ENCODE measurements at regions not wholly inside any gene's neighbourhood (a gene's known extent, or its start where the extent isn't known, plus 50 kb on each side); places are given as distances from the start of the nearest gene placed in this dataset.

- ATAC-seq (ENCODE audit: low read depth) (no peak), DNase-seq (no peak)
- Histone ChIP-seq H2AFZ (ENCODE audit: insufficient read depth, low read depth, low read length, poor library complexity, severe bottlenecking) (no peak overlapping the region), H3K36me3 (replicated peaks in 1 of 2; ENCODE audit: control extremely low read depth in 1 of 2, control insufficient read depth in 1 of 2, extremely low read depth in 1 of 2, insufficient read depth in 2 of 2, low read length in 1 of 2) (no peaks in the 10 kb centered on the region), H3K4me2 (replicated peaks; ENCODE audit: low read depth, low read length, poor library complexity, severe bottlenecking) (no peak overlapping the region), H3K9me3 (ENCODE audit: control extremely low read depth in 1 of 3, control insufficient read depth in 2 of 3, insufficient read depth in 1 of 3, low read length in 2 of 3) (peaks cover 0 to 3% (median 0%) of the 10 kb centered on the region in 3 donors), H3K9ac (ENCODE audit: low read length) (no peak overlapping the region), H4K20me1 (ENCODE audit: control insufficient read depth, insufficient read depth, low read length, poor library complexity, severe bottlenecking) (no peaks in the 10 kb centered on the region), H3K27me3 (replicated peaks in 1 of 4; ENCODE audit: control extremely low read depth in 1 of 4, control insufficient read depth in 3 of 4, insufficient read depth in 4 of 4, low read length in 3 of 4) (peaks cover 0 to 4% (median 0%) of the 10 kb centered on the region in 4 experiments), H3K79me2 (ENCODE audit: control insufficient read depth, insufficient read depth, low read length) (no peaks in the 10 kb centered on the region), H3K4me3 (ENCODE audit: control extremely low read depth in 1 of 5, extremely low read depth in 1 of 5, insufficient read depth in 1 of 5, low read depth in 2 of 5, low read length in 4 of 5) (no peak overlapping the region), H3K27ac (ENCODE audit: low read length in 2 of 2) (no peak overlapping the region), H3K4me1 (ENCODE audit: control insufficient read depth in 2 of 2, insufficient read depth in 2 of 2, low read length in 2 of 2) (peaks cover 0 to 10% of the 10 kb centered on the region in 2 donors)
- 100% methylated on average over 1 of the region's 1 CpG for WGBS (ENCODE audit: insufficient coverage)
- ChIA-PET CTCF (no interaction called here), POLR2A (no interaction called here)
- intact Hi-C loops (cut with micrococcal nuclease), result no loop called here
- peaks cover 7% of the 10 kb centered on the region for H3K4me1 Mint-ChIP-seq
- H3K4me3 Mint-ChIP-seq, result no peak overlapping the region
- TF ChIP-seq CTCF (IDR thresholded peaks at IDR 0.05) (no peak), EZH2 (IDR thresholded peaks at IDR 0.05; ENCODE audit: borderline replicate concordance, insufficient read depth, low read depth, low read length, poor library complexity, severe bottlenecking) (no peak)
- peaks cover 3% of the 10 kb centered on the region for H3K9me3 Mint-ChIP-seq (ENCODE audit: insufficient read depth)
- H3K27me3 Mint-ChIP-seq, result peaks cover 37% of the 10 kb centered on the region
- H3K27ac Mint-ChIP-seq, result no peak overlapping the region
Measured at GRCh38 chr6:20334962-20335361, 66.7 kb upstream of the E2F3 start.

- CTCF ChIA-PET, result interaction anchor here (1.6 kb wide), 1 partner anchor 45 kb away, joined by 7 read pairs; no protein-coding TSS in a partner anchor
Measured at GRCh38 chr6:20335872-20336271, 65.8 kb upstream of the E2F3 start.

More at GRCh38 chr6:20335872-20336271, 65.8 kb upstream of the E2F3 start:
- Histone ChIP-seq H3K9ac (ENCODE audit: low read length) (peak overlapping the region; percentile 25), H3K27ac (ENCODE audit: low read length in 2 of 2) (no peak overlapping the region), H2AFZ (ENCODE audit: insufficient read depth, low read depth, low read length, poor library complexity, severe bottlenecking) (peak overlapping the region; percentile 37), H3K4me3 (ENCODE audit: control extremely low read depth in 1 of 5, extremely low read depth in 1 of 5, insufficient read depth in 1 of 5, low read depth in 2 of 5, low read length in 4 of 5) (peak overlapping the region in 3 of 5 experiments; percentile 22 to 49 (median 31)), H3K4me1 (ENCODE audit: control insufficient read depth in 2 of 2, insufficient read depth in 2 of 2, low read length in 2 of 2) (peaks cover 0 to 10% of the 10 kb centered on the region in 2 donors), H4K20me1 (ENCODE audit: control insufficient read depth, insufficient read depth, low read length, poor library complexity, severe bottlenecking) (no peaks in the 10 kb centered on the region), H3K9me3 (ENCODE audit: control extremely low read depth in 1 of 3, control insufficient read depth in 2 of 3, insufficient read depth in 1 of 3, low read length in 2 of 3) (peaks cover 0 to 3% (median 0%) of the 10 kb centered on the region in 3 donors), H3K27me3 (replicated peaks in 1 of 4; ENCODE audit: control extremely low read depth in 1 of 4, control insufficient read depth in 3 of 4, insufficient read depth in 4 of 4, low read length in 3 of 4) (peaks cover 0 to 4% (median 0%) of the 10 kb centered on the region in 4 experiments), H3K79me2 (ENCODE audit: control insufficient read depth, insufficient read depth, low read length) (no peaks in the 10 kb centered on the region), H3K36me3 (replicated peaks in 1 of 2; ENCODE audit: control extremely low read depth in 1 of 2, control insufficient read depth in 1 of 2, extremely low read depth in 1 of 2, insufficient read depth in 2 of 2, low read length in 1 of 2) (no peaks in the 10 kb centered on the region), H3K4me2 (replicated peaks; ENCODE audit: low read depth, low read length, poor library complexity, severe bottlenecking) (peak overlapping the region; percentile 57)
- POLR2A ChIA-PET, result interaction anchor here (0.8 kb wide), 1 partner anchor 8 kb away, joined by 3 read pairs; no protein-coding TSS in a partner anchor
- 28% methylated on average over 3 of the region's 4 CpGs for WGBS (ENCODE audit: insufficient coverage)
- Mint-ChIP-seq H3K27me3 (peaks cover 37% of the 10 kb centered on the region), H3K9me3 (ENCODE audit: insufficient read depth) (peaks cover 3% of the 10 kb centered on the region), H3K4me3 (peak overlapping the region; percentile 73), H3K27ac (no peak overlapping the region), H3K4me1 (peaks cover 7% of the 10 kb centered on the region)
- intact Hi-C loops (cut with micrococcal nuclease), result no loop called here
- no peak for ATAC-seq (ENCODE audit: low read depth)
- TF ChIP-seq CTCF (IDR thresholded peaks at IDR 0.05) (no peak), EZH2 (IDR thresholded peaks at IDR 0.05; ENCODE audit: borderline replicate concordance, insufficient read depth, low read depth, low read length, poor library complexity, severe bottlenecking) (no peak)
- no peak for DNase-seq

Data from B cell (primary cell).